DND-41 (cell line): ENCODE measurements at regions not wholly inside any gene's neighbourhood (a gene's known extent, or its start where the extent isn't known, plus 50 kb on each side); places are given as distances from the start of the nearest gene placed in this dataset.

Source experiments
- CTCF ChIP-seq: IDR thresholded peaks from 2 replicates; pipeline ENCODE4 v1.5.1; 2012; ENCODE audit warnings: borderline replicate concordance, low read length, moderate library complexity, mild to moderate bottlenecking; ENCODE audit not compliant: poor library complexity, severe bottlenecking; ENCODE audit errors: extremely low read depth
- EZH2 ChIP-seq: IDR thresholded peaks from 3 replicates; pipeline ENCODE4 v1.6.1; 2012; ENCODE audit warnings: borderline replicate concordance, low read depth, mild to moderate bottlenecking, moderate library complexity, low read length, inconsistent platforms; ENCODE audit not compliant: severe bottlenecking

- no peak for TF ChIP-seq CTCF
- no peak for TF ChIP-seq EZH2
These were observed 99.2 kb upstream of the LYZL2 start for GRCh38 chr10:30728766-30729165.
